NB4 (cell line): ENCODE measurements at regions not wholly inside any gene's neighbourhood (a gene's known extent, or its start where the extent isn't known, plus 50 kb on each side); places are given as distances from the start of the nearest gene placed in this dataset.

ENCODE experiments used
- CTCF ChIP-seq: IDR thresholded peaks from one replicate; pipeline ENCODE4 v1.5.1; 2012; ENCODE audit warnings: low read depth, low read length
- POLR2A ChIP-seq: IDR thresholded peaks from 2 replicates; pipeline ENCODE4 v1.6.1; 2011; ENCODE audit warnings: mild to moderate bottlenecking; ENCODE audit not compliant: insufficient read length; ENCODE audit errors: extremely low read depth

- TF ChIP-seq CTCF: no peak
- TF ChIP-seq POLR2A: no peak
Observed at GRCh38 chr16:51474414-51475091, 323.5 kb upstream of the SALL1 start.
